Upper lobe of left lung (tissue), 4 donors: ENCODE measurements at regions not wholly inside any gene's neighbourhood (a gene's known extent, or its start where the extent isn't known, plus 50 kb on each side); places are given as distances from the start of the nearest gene placed in this dataset.

Experiments
- CTCF ChIP-seq, 6 experiments: fragments of 450-650 bp in 4 of 6; fragments of 200-600 bp in 2 of 6; sonication (generic) in 2 of 6; IDR thresholded peaks; one replicate each; pipeline ENCODE4 v1.5.1; 2016 to 2019; ENCODE audit warnings: antibody characterized with exemption in 6 of 6
- POLR2AphosphoS5 ChIP-seq, 2 donors: sonication (generic); formaldehyde crosslinking; IDR thresholded peaks; one replicate each; pipeline ENCODE4 v1.5.1; 2017; ENCODE audit warnings: antibody characterized with exemption in 2 of 2

GRCh38 chr17:34797720-34798119 lies 163.5 kb downstream of the CCT6B start:
- no peak for TF ChIP-seq CTCF (IDR thresholded peaks at IDR 0.05)
- TF ChIP-seq POLR2AphosphoS5 (IDR thresholded peaks at IDR 0.05): no peak
